ENCODE measurements at regions not wholly inside any gene's neighbourhood (a gene's known extent, or its start where the extent isn't known, plus 50 kb on each side); places are given as distances from the start of the nearest gene placed in this dataset.

- no peak for TF ChIP-seq CTCF (IDR thresholded peaks at IDR 0.05; ENCODE audit: extremely low read depth, missing control alignments)
- DNase-seq (ENCODE audit: low spot score): no peak
Measured at GRCh38 chr3:59605944-59606534, 556.2 kb upstream of the CFAP20DC start.

GRCh38 chr3:59605318-59605717 is 555.5 kb upstream of the CFAP20DC start:
- no peak for TF ChIP-seq CTCF (IDR thresholded peaks at IDR 0.05; ENCODE audit: extremely low read depth, missing control alignments)
- DNase-seq (ENCODE audit: low spot score): no peak

- no peak for TF ChIP-seq CTCF (IDR thresholded peaks at IDR 0.05; ENCODE audit: extremely low read depth, missing control alignments)
- DNase-seq (ENCODE audit: low spot score): no peak
Measured at GRCh38 chr3:59601486-59601885, 551.7 kb upstream of the CFAP20DC start.

GRCh38 chr3:59600631-59601030 is 550.8 kb upstream of the CFAP20DC start:
- TF ChIP-seq CTCF (IDR thresholded peaks at IDR 0.05; ENCODE audit: extremely low read depth, missing control alignments): no peak
- no peak for DNase-seq (ENCODE audit: low spot score)

- DNase-seq (ENCODE audit: low spot score): no peak
- no peak for TF ChIP-seq CTCF (IDR thresholded peaks at IDR 0.05; ENCODE audit: extremely low read depth, missing control alignments)
Measured at GRCh38 chr3:59596741-59597140, 546.9 kb upstream of the CFAP20DC start.

- no peak for TF ChIP-seq CTCF (IDR thresholded peaks at IDR 0.05; ENCODE audit: extremely low read depth, missing control alignments)
- DNase-seq (ENCODE audit: low spot score): no peak
Measured at GRCh38 chr3:59595830-59596229, 546.0 kb upstream of the CFAP20DC start.

GRCh38 chr3:59593380-59593779 is 543.6 kb upstream of the CFAP20DC start:
- no peak for TF ChIP-seq CTCF (IDR thresholded peaks at IDR 0.05; ENCODE audit: extremely low read depth, missing control alignments)
- DNase-seq (ENCODE audit: low spot score): no peak

Data from GM20000 (cell line).